ENCODE measurements at regions not wholly inside any gene's neighbourhood (a gene's known extent, or its start where the extent isn't known, plus 50 kb on each side); places are given as distances from the start of the nearest gene placed in this dataset.

GRCh38 chr5:149438281-149438680 lies 59.2 kb upstream of the IL17B start:
- intact Hi-C loops (cut with DNase I; ENCODE audit: low total_unique reads) = no loop called here
- Histone ChIP-seq H3K27me3 (no peaks in the 10 kb centered on the region), H3K4me1 (peaks cover 8 to 46% (median 21%) of the 10 kb centered on the region in 4 donors), H3K27ac (no peak overlapping the region), H3K4me3 (no peak overlapping the region), H3K9me3 (no peaks in the 10 kb centered on the region), H3K36me3 (no peaks in the 10 kb centered on the region)
- DNase-seq = no peak
- 87 to 92% (median 90%) methylated on average over 5 of the region's 5 CpGs for WGBS, 5 donors
- TF ChIP-seq POLR2A (IDR thresholded peaks at IDR 0.05) (no peak), EP300 (IDR thresholded peaks at IDR 0.05) (no peak), POLR2AphosphoS5 (IDR thresholded peaks at IDR 0.05) (no peak)

GRCh38 chr5:149437391-149438040 lies 58.4 kb upstream of the IL17B start:
- H3K4me1 ChIP-seq = peaks cover 7 to 39% (median 15%) of the 10 kb centered on the region in 4 donors
- 60 to 81% (median 71%) methylated on average over 10 of the region's 10 CpGs for WGBS, 5 donors
- peak in 1 of 2 donors; percentile 6 for DNase-seq
- no peaks in the 10 kb centered on the region for H3K36me3 ChIP-seq
- intact Hi-C loops (cut with DNase I; ENCODE audit: low total_unique reads) = no loop called here
- H3K27ac ChIP-seq = no peak overlapping the region
- no peak overlapping the region for H3K4me3 ChIP-seq
- no peaks in the 10 kb centered on the region for H3K27me3 ChIP-seq
- TF ChIP-seq EP300 (IDR thresholded peaks at IDR 0.05) (no peak), POLR2AphosphoS5 (IDR thresholded peaks at IDR 0.05) (no peak), CTCF (IDR thresholded peaks at IDR 0.05) (no peak), POLR2A (IDR thresholded peaks at IDR 0.05) (no peak)
- no peaks in the 10 kb centered on the region for H3K9me3 ChIP-seq

GRCh38 chr5:149435660-149436059 lies 56.6 kb upstream of the IL17B start:
- H3K9me3 ChIP-seq = no peaks in the 10 kb centered on the region
- TF ChIP-seq POLR2A (IDR thresholded peaks at IDR 0.05) (no peak), CTCF (IDR thresholded peaks at IDR 0.05) (no peak), POLR2AphosphoS5 (IDR thresholded peaks at IDR 0.05) (no peak), EP300 (IDR thresholded peaks at IDR 0.05) (no peak)
- H3K36me3 ChIP-seq = peaks cover 0 to 2% (median 0%) of the 10 kb centered on the region in 4 donors
- H3K27me3 ChIP-seq = no peaks in the 10 kb centered on the region
- no peak overlapping the region for H3K4me3 ChIP-seq
- peak overlapping the region in 3 of 5 donors; percentile 17 to 50 (median 19) for H3K27ac ChIP-seq
- intact Hi-C loops (cut with DNase I; ENCODE audit: low total_unique reads) = no loop called here
- H3K4me1 ChIP-seq = peaks cover 7 to 38% (median 14%) of the 10 kb centered on the region in 4 donors
- no peak for DNase-seq

GRCh38 chr5:149435015-149435376 lies 55.9 kb upstream of the IL17B start:
- Histone ChIP-seq H3K36me3 (peaks cover 0 to 9% (median 0%) of the 10 kb centered on the region in 4 donors), H3K4me3 (no peak overlapping the region), H3K4me1 (peaks cover 7 to 39% (median 19%) of the 10 kb centered on the region in 4 donors), H3K27me3 (no peaks in the 10 kb centered on the region), H3K27ac (peak overlapping the region in 2 of 5 donors; percentile 25 to 95), H3K9me3 (no peaks in the 10 kb centered on the region)
- 81 to 90% (median 87%) methylated on average over 7 of the region's 7 CpGs for WGBS, 5 donors
- DNase-seq = no peak
- intact Hi-C loops (cut with DNase I; ENCODE audit: low total_unique reads) = no loop called here
- no peak for TF ChIP-seq CTCF (IDR thresholded peaks at IDR 0.05)
- TF ChIP-seq POLR2AphosphoS5 (IDR thresholded peaks at IDR 0.05) = no peak
- no peak for TF ChIP-seq POLR2A (IDR thresholded peaks at IDR 0.05)
